GM12872 (cell line): ENCODE measurements at regions not wholly inside any gene's neighbourhood (a gene's known extent, or its start where the extent isn't known, plus 50 kb on each side); places are given as distances from the start of the nearest gene placed in this dataset.

Experiments used
- TF ChIP-seq, protein P1 (sequence below): IDR thresholded peaks from 3 replicates; pipeline ENCODE4 v1.5.1; 2011; ENCODE audit warnings: low read depth, mild to moderate bottlenecking, low read length, moderate library complexity; ENCODE audit not compliant: insufficient read depth

DNA sequence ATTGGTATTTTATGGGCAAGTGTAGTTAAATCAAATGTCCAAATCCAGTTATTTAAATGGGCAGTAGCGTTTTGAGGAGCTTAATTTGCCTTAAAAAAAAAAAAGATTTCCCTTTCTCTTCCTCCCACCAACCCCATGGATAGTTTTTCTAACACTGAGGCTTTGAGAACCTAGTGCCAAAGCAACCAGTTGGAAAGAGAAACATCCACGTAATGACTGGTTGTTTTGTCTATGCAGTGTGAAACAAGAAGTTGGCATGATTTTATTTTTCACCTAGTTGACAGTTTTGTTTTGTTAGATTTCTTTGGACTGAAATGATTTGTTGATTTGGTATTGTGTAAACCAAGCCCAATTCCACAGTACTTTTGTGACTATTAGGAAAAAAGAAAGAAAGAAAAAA, 170.0 kb downstream of the SOX2 start:
- TF ChIP-seq, protein P1, sequence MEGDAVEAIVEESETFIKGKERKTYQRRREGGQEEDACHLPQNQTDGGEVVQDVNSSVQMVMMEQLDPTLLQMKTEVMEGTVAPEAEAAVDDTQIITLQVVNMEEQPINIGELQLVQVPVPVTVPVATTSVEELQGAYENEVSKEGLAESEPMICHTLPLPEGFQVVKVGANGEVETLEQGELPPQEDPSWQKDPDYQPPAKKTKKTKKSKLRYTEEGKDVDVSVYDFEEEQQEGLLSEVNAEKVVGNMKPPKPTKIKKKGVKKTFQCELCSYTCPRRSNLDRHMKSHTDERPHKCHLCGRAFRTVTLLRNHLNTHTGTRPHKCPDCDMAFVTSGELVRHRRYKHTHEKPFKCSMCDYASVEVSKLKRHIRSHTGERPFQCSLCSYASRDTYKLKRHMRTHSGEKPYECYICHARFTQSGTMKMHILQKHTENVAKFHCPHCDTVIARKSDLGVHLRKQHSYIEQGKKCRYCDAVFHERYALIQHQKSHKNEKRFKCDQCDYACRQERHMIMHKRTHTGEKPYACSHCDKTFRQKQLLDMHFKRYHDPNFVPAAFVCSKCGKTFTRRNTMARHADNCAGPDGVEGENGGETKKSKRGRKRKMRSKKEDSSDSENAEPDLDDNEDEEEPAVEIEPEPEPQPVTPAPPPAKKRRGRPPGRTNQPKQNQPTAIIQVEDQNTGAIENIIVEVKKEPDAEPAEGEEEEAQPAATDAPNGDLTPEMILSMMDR, result no peak

DNA sequence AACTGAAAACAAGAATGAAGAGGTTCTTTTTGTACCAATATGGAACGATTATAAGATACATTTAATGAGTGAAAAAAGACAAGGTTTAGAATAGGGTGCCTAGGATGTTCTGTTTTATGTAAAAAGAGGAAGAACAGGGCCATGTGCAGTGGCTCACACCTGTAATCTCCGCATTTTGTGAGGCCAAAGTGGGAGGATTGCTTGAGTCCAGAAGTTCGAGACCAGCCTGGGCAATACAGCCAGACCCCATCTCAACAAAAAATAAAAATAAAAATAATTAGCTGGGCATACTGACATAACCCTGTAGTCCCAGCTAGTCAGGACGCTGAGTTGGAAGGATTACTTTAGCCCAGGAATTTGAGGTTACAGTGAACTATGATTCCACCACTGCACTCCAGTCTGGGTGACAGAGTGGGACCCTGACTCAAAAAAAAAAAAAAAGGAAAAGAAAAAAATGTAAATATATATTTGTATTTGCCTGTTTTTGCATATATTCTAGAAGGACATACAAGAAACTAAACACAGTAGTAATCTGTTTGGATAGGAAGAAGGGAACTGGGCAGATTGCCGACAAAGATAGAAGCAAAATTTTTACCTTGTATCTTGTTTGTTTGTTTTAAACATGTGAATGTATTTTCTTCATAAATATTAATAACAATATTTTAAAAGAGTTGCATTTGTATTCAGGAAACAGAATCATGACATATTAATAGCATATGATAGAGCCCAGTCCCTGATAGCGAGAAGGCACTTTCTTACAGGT, 174.3 kb downstream of the SOX2 start:
- TF ChIP-seq, protein P1, result no peak

DNA sequence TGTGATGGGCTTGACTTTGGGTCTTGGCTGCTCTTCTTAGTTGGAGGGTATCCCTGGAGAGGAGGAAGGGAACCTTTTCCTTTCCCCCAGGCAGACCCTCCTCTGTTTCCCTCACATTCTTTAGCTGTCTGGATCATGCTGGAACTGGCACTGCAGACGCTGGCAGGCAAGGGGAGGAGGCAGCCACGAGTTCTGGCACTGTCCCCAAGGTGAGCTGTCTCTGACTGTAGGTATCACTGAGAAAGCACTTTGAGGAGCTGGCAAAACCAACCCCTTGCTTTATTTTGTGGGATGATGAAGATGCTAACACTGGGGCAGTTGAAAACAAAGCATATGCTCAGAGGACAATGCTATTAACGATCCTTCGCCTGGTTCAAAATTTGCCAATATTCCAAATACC, 175.0 kb downstream of the SOX2 start:
- TF ChIP-seq, protein P1, result no peak

DNA sequence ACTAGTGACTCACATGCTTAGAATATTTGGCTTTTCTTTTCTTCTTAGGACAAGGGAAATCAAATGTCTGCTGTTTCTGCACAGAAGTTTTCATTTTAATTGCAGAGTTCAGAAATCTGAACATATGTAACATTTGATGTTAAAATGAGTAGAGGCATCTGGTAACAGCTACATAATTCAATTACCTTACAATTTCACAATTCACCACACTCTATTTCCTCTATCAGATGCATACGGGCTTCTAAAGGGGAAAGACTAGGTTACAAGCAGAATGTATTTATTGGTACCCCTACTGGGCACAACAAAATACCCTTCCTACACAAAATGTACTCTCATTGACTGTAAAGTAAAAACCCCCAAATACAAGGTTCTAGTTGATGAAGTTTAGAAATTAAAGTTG, 176.0 kb downstream of the SOX2 start:
- TF ChIP-seq, protein P1, result no peak

DNA sequence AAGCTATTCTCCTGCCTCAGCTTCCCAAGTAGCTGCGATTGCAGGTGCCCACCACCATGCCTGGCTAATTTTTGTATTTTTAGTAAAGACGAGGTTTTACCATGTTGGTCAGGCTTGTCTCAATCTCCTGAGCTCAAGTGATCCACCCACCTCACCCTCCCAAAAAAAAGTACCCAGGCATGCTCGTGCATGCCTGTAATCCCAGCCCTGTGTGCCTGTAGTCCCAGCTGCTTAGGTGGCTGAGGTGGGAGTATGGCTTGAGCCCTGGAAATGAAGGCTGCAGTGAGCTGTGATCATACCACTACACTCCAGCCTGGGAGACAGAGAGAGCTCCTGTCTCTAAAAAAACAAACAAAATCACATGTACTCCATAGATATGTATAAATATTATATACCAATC, 176.5 kb downstream of the SOX2 start:
- TF ChIP-seq, protein P1, result no peak

DNA sequence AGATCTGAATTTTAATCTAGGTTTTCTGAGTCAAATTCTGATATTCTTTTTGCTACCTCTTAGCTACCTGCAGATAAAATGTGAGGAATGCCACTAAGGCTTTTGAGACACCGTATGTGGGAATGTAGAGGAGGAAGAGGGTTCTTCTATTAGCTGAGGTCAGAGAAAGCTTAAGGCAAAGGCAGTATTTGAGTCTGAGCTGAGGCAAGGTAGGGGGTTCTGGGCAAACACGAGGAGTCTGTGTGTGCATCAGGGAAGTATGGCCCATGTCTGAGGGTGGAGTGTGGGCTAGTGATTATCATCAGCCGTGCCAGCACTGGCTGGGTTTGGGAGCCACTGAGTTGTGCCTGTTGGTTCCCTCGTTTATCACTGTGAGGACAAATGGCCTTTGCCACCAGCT, 181.1 kb downstream of the SOX2 start:
- TF ChIP-seq, protein P1, result no peak

DNA sequence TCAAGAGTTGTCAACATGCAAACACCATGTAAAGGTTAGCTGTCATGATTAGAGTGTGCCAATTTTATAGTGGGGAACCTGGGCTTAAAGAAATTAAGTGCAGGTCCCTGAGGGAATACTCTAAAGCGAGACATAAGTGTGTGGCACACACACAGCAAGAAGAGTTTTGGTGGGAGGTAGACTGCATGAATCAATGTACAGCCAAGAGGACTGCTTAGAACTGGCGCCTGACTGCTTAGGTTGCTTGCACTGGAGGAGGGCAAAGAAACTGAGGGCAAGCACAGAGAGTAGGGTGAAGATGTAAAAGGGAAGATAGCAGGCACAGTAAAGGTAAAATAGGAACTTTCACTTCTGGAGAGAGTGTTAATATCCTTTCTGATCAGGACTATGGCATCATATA, 184.9 kb downstream of the SOX2 start:
- TF ChIP-seq, protein P1, result no peak

DNA sequence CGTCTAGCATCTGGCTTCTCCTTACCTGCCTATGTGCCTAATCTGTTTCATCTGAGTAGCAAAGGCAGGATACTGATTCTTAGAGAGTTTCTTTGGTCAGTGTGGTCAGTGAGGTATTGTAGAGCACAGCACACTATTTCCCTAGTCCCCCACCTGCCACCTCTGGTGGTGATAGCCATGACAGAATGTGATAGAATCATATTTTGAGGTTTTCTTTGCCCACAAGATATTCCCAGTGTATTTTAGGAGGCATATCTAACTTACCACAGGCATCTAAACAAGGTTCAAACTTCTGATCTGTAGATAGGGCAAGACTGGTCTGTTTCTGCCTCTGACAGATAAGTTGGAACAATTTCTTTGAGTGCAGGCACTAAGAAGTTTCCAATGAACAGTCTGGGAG, 188.0 kb downstream of the SOX2 start:
- TF ChIP-seq, protein P1, result no peak
